ENCODE measurements at regions not wholly inside any gene's neighbourhood (a gene's known extent, or its start where the extent isn't known, plus 50 kb on each side); places are given as distances from the start of the nearest gene placed in this dataset.

DNA sequence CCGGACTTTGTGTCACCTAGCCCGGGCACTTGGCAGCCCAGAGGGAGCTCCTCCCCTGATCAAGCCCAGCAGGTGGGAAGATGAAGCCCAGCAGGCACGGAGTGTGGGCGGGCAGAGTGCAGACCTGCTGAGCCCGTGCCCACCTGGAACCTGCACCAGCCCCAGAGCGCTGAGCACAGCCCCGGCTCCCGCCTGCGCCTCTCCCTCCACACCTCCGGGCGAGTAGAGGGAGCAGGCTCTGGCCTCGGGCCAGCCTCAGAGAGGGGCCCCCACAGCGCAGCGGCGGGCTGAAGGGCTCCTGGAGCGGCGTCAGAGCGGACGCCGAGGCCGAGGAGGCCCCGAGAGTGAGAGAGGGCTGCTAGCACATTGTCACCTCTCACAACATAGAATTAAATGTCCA lies 257.7 kb downstream of the VGLL3 start:
- Histone ChIP-seq H4K20me1 (ENCODE audit: control insufficient read depth, insufficient read depth) (no peaks in the 10 kb centered on the region), H3K27me3 (replicated peaks in 1 of 2; ENCODE audit: control insufficient read depth in 2 of 2, insufficient read depth in 2 of 2, low read length in 1 of 2) (no peaks in the 10 kb centered on the region), H3K36me3 (ENCODE audit: control insufficient read depth in 2 of 2, insufficient read depth in 2 of 2, low read length in 1 of 2) (no peaks in the 10 kb centered on the region), H3K4me3 (no peak overlapping the region), H3K9me3 (replicated peaks; ENCODE audit: control insufficient read depth, insufficient read depth, low read length) (no peaks in the 10 kb centered on the region), H3K4me2 (ENCODE audit: control insufficient read depth, insufficient read depth) (no peak overlapping the region), H3K27ac (ENCODE audit: control insufficient read depth, insufficient read depth) (no peak overlapping the region), H2AFZ (ENCODE audit: control insufficient read depth, low read depth, low read length) (no peak overlapping the region), H3K9ac (ENCODE audit: control insufficient read depth, insufficient read depth, low read length) (no peak overlapping the region), H3K79me2 (ENCODE audit: control insufficient read depth, insufficient read depth, low read length) (no peaks in the 10 kb centered on the region), H3K4me1 (ENCODE audit: control insufficient read depth, insufficient read depth, low read length) (no peaks in the 10 kb centered on the region)
- BruUV-seq (replicated peaks), result no TSS peak
- FAIRE-seq (no peak), ATAC-seq (no peak), DNase-seq (ENCODE audit: low read depth, low spot score) (no peak)
- RAD21 ChIA-PET (ENCODE audit: unreplicated experiment), result no interaction called here
- CTCF ChIA-PET, result no interaction called here
- POLR2A ChIA-PET, result no interaction called here
- no peak for TF ChIP-seq ZNF24 (IDR thresholded peaks at IDR 0.05)
- SMC1A ChIA-PET (ENCODE audit: uncharacterized antibody, unreplicated experiment), result no interaction called here
- in situ Hi-C loops (cut with MboI), result no loop called here
- intact Hi-C loops (cut with micrococcal nuclease; ENCODE audit: unreplicated experiment), result no loop called here
- WGBS (ENCODE audit: insufficient coverage, insufficient replicate concordance, low lambda C conversion rate, missing lambda C conversion rate), result 35% methylated on average over 22 of the region's 22 CpGs

GRCh38 chr3:86731501-86731901 lies 259.4 kb downstream of the VGLL3 start:
- Histone ChIP-seq H3K9me3 (replicated peaks; ENCODE audit: control insufficient read depth, insufficient read depth, low read length) (no peaks in the 10 kb centered on the region), H2AFZ (ENCODE audit: control insufficient read depth, low read depth, low read length) (no peak overlapping the region), H4K20me1 (ENCODE audit: control insufficient read depth, insufficient read depth) (no peaks in the 10 kb centered on the region), H3K4me1 (ENCODE audit: control insufficient read depth, insufficient read depth, low read length) (no peaks in the 10 kb centered on the region), H3K36me3 (ENCODE audit: control insufficient read depth in 2 of 2, insufficient read depth in 2 of 2, low read length in 1 of 2) (no peaks in the 10 kb centered on the region), H3K27ac (ENCODE audit: control insufficient read depth, insufficient read depth) (no peak overlapping the region), H3K79me2 (ENCODE audit: control insufficient read depth, insufficient read depth, low read length) (no peaks in the 10 kb centered on the region), H3K4me2 (ENCODE audit: control insufficient read depth, insufficient read depth) (no peak overlapping the region), H3K4me3 (no peak overlapping the region), H3K9ac (ENCODE audit: control insufficient read depth, insufficient read depth, low read length) (no peak overlapping the region), H3K27me3 (replicated peaks in 1 of 2; ENCODE audit: control insufficient read depth in 2 of 2, insufficient read depth in 2 of 2, low read length in 1 of 2) (no peaks in the 10 kb centered on the region)
- ChIA-PET RAD21 (ENCODE audit: unreplicated experiment) (no interaction called here), SMC1A (ENCODE audit: uncharacterized antibody, unreplicated experiment) (interaction anchor here (1.1 kb wide), 1 partner anchor 14 kb away, joined by 3 read pairs; no protein-coding TSS in a partner anchor), CTCF (no interaction called here), POLR2A (no interaction called here)
- in situ Hi-C loops (cut with MboI), result no loop called here
- no TSS peak for BruUV-seq (replicated peaks)
- intact Hi-C loops (cut with micrococcal nuclease; ENCODE audit: unreplicated experiment), result no loop called here
- FAIRE-seq (no peak), DNase-seq (ENCODE audit: low read depth, low spot score) (no peak), ATAC-seq (no peak)
- 41% methylated on average over 21 of the region's 21 CpGs for WGBS (ENCODE audit: insufficient coverage, insufficient replicate concordance, low lambda C conversion rate, missing lambda C conversion rate)
- TF ChIP-seq USF2 (IDR thresholded peaks at IDR 0.05; ENCODE audit: borderline replicate concordance, low read depth, low read length) (no peak), ZBTB33 (IDR thresholded peaks at IDR 0.05) (no peak), PAX5 (IDR thresholded peaks at IDR 0.05; ENCODE audit: borderline replicate concordance, low read depth, low read length) (no peak), NR2C1 (IDR thresholded peaks at IDR 0.05) (no peak), REST (IDR thresholded peaks at IDR 0.05; ENCODE audit: low read depth, low read length) (no peak), SIN3A (IDR thresholded peaks at IDR 0.05; ENCODE audit: low read depth, low read length) (no peak), CREM (IDR thresholded peaks at IDR 0.05; ENCODE audit: low read depth) (no peak)
- TF ChIP-seq, protein P1, sequence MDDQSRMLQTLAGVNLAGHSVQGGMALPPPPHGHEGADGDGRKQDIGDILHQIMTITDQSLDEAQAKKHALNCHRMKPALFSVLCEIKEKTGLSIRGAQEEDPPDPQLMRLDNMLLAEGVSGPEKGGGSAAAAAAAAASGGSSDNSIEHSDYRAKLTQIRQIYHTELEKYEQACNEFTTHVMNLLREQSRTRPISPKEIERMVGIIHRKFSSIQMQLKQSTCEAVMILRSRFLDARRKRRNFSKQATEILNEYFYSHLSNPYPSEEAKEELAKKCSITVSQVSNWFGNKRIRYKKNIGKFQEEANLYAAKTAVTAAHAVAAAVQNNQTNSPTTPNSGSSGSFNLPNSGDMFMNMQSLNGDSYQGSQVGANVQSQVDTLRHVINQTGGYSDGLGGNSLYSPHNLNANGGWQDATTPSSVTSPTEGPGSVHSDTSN (IDR thresholded peaks at IDR 0.05; ENCODE audit: insufficient replicate concordance, low read depth, low read length), result no peak
